Cardiac fibroblast (primary cell): ENCODE measurements at regions not wholly inside any gene's neighbourhood (a gene's known extent, or its start where the extent isn't known, plus 50 kb on each side); places are given as distances from the start of the nearest gene placed in this dataset.

Experiments used
- DNase-seq, 2 donors: peaks; one replicate each; pipeline versions ENCODE4 v3.0.0 to v3.0.0-alpha.2; 2010; ENCODE audit warnings: low read depth in 2 of 2
- H3K4me3 ChIP-seq, 2 donors: replicated peaks in 1 of 2; 1 replicate in 1 of 2; 2 replicates in 1 of 2; pipeline ENCODE4 v1.5.1; 2011; ENCODE audit warnings: low read depth in 2 of 2, low read length in 2 of 2, mild to moderate bottlenecking in 2 of 2, moderate library complexity in 1 of 2
- TF ChIP-seq, protein P1 (sequence below): IDR thresholded peaks from one replicate; pipeline ENCODE4 v1.5.1; 2011; ENCODE audit warnings: low read depth, mild to moderate bottlenecking, low read length, inconsistent platforms

DNA sequence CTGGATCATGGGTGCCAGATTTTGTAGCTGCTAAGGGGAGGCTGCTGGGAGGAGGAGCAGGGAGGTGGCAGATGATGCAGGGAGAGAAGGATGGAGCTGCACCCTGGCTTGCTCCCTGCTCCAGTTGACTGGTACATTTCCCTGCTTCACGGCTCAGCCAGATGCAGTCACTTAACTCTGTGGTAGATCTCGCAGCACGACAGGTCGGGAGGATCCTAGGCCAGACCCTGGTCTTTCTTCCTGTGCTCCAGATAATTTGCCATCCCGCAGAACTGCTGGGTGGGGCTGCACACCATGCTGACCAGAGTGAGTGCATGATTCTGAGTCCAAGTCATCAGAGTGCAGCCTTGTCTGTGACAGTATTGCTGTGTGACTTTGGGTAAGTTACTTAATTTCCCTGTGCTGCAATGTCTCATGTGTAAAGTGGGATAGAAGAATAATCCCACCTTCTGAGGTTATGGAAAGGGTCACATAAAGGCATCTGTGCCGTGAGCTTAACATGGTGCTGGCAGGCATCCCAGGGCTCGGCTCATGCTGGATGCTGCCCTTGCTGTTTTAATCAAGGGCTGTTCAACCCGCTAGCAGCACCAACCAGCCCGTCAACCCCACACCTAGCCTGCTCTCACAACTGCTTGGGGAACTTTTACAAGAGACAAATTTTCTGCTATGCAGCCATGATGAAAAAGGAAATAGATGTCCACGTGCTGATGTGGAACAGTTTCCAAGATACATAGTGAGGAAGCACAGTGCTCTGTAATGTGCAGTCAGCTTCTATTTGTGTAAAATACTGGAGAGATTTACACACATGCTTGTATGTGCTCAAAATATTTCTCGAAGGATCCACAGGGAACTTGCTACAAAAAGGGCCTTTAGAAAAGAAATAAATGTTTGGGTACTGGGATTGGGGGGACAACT, 257.9 kb downstream of the CDH26 start:
- H3K4me3 ChIP-seq: no peak overlapping the region
- DNase-seq: no peak
- TF ChIP-seq, protein P1, sequence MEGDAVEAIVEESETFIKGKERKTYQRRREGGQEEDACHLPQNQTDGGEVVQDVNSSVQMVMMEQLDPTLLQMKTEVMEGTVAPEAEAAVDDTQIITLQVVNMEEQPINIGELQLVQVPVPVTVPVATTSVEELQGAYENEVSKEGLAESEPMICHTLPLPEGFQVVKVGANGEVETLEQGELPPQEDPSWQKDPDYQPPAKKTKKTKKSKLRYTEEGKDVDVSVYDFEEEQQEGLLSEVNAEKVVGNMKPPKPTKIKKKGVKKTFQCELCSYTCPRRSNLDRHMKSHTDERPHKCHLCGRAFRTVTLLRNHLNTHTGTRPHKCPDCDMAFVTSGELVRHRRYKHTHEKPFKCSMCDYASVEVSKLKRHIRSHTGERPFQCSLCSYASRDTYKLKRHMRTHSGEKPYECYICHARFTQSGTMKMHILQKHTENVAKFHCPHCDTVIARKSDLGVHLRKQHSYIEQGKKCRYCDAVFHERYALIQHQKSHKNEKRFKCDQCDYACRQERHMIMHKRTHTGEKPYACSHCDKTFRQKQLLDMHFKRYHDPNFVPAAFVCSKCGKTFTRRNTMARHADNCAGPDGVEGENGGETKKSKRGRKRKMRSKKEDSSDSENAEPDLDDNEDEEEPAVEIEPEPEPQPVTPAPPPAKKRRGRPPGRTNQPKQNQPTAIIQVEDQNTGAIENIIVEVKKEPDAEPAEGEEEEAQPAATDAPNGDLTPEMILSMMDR: no peak

DNA sequence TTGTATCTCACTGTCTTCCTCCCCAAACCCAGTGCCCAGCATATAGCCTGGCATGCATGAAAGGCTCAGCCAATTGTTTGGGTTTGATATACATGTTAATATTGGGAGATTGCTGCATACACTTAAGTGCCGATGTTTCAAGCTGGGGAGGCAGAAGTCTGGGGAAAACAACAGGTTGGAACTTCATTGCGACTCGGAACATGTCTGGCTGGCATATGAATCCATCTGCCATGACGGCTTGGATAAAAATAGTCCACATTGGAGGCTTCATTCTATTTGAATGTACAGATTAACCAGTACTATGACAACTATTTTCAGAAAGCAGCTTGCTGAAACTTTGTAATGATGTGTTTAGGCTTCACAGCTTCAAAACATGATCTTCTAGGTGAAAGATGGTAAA, 261.0 kb downstream of the CDH26 start:
- no peak for DNase-seq
- H3K4me3 ChIP-seq: no peak overlapping the region
- TF ChIP-seq, protein P1: no peak

DNA sequence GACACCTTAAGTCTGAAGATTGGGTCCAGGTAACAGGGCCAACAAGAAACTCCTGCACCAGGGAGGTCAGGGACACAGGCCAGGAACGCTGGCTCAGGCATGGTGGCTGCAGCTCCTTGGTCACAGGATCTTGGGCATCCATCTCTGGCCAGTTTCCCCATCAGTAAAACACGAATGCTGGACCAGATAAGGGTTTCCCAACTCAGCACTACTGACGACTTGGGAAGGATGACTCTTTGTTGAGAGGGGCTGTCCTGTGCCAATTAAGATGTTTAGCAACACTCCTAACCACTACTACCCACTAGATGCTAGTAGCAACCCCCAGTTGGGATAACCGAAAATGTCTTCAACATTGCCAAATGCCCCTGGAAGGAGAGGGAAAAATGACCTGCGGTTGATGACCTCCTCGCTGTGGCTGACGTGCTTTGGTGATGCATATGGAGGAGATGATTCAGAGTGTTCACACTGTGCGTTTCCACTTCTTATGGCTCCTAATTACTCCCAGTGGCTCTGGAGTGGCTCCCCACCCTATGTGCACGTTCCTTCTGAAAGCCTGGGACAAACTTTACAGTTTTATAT, 261.9 kb downstream of the CDH26 start:
- H3K4me3 ChIP-seq: no peak overlapping the region
- DNase-seq: no peak
- TF ChIP-seq, protein P1: no peak

DNA sequence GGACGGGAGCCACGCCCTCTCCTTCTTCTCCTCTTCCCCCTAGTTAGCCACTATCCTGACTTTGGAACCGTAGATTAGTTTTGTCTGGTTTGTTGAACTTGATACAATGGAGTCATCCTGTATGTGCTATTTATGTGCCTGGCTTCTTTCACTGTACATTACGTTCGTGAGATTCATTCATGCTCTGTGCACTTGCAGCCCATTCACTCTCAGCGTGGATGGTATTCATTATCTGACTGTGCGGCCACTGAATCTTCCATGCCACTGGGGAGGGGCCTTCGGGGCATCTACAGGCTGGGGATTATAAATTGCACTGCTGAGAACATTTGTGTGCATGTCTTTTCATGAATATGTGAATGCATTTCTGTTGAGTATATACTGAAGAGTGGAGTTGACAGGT, 262.5 kb downstream of the CDH26 start:
- DNase-seq: no peak
- H3K4me3 ChIP-seq: no peak overlapping the region
- TF ChIP-seq, protein P1: no peak

DNA sequence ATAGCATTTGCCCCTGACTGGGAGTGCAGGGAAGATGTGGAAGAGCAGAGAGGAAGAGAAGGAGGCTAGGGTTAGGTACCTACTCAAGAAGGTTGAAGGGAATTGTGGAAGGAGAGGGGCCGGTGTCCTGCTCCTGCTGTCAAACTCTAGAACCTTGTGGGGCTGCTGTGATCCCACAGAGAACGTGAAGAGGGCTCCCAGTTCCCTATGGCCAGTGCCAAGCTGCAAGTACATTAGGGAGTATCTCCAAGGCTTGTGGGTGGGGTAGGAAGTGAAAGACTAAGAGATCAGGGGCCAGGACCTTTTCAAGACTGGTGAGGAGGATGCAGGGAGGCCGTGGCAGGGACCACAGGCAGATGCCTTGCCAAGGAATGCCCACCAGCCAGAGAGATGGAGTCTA, 263.4 kb downstream of the CDH26 start:
- no peak for DNase-seq
- no peak overlapping the region for H3K4me3 ChIP-seq
- TF ChIP-seq, protein P1: no peak

DNA sequence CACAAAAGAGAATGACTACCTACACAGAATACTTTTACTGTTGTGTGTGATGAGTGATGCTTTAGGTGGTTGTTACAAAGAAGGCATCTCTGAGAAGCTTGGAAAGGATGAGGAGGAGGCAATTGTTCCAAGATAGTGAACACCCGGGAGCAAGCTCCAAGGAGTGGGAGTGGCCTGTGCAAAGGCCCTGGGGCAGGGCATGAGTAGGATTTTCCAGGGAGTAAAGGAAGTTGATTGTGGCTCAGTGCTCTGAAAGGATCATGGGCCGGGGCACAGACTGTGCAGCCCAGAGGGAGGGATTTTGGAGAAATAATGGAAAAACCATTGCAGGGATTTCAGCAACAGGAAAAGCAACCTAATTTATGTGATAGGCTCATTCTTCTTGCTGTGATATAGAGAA, 264.3 kb downstream of the CDH26 start:
- H3K4me3 ChIP-seq: no peak overlapping the region
- TF ChIP-seq, protein P1: no peak
- no peak for DNase-seq

DNA sequence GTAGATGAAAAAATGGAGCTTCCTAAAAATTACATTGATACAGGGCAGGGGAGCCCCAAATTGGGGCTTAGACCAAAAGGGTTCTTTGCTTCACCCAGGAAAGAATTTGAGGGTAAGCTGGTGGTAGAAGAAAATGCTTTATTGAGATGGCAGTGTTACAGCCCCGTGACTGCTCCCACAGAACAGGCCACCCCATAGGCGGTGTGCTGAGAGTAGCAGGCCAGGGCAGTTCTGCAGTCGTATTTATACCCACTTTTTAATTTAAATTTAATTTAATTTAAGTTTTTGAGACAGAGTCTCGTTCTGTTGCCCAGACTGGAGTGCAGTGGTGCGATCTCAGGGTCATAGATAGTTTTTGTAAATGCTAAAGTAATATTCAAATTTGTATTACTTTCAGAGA, 265.0 kb downstream of the CDH26 start:
- DNase-seq: no peak
- TF ChIP-seq, protein P1: no peak
- H3K4me3 ChIP-seq: no peak overlapping the region
